Transverse colon (tissue), 4 donors: ENCODE measurements at regions not wholly inside any gene's neighbourhood (a gene's known extent, or its start where the extent isn't known, plus 50 kb on each side); places are given as distances from the start of the nearest gene placed in this dataset.

Experiments used
- CTCF ChIP-seq, 5 experiments: fragments of 200-600 bp in 3 of 5; fragments of 450-650 bp in 2 of 5; sonication (generic) in 3 of 5; IDR thresholded peaks; 1 replicate in 2 of 5; 2 replicates in 3 of 5; pipeline ENCODE4 v1.5.1; 2016 to 2017; ENCODE audit warnings: antibody characterized with exemption in 5 of 5, inconsistent platforms in 3 of 5, mild to moderate bottlenecking in 2 of 5, moderate library complexity in 1 of 5
- POLR2A ChIP-seq: fragments of 450-650 bp; IDR thresholded peaks from one replicate; pipeline ENCODE4 v1.6.1; 2016; ENCODE audit warnings: antibody characterized with exemption, mild to moderate bottlenecking, moderate library complexity
- POLR2AphosphoS5 ChIP-seq, 3 donors: sonication (generic); formaldehyde crosslinking; IDR thresholded peaks; one replicate each; pipeline ENCODE4 v1.6.1; 2016; ENCODE audit warnings: antibody characterized with exemption in 3 of 3

- TF ChIP-seq POLR2AphosphoS5 (IDR thresholded peaks at IDR 0.05) (no peak), CTCF (IDR thresholded peaks at IDR 0.05) (no peak), POLR2A (no peak)
These were observed 180.8 kb downstream of the EMX2 start for GRCh38 chr10:117723343-117723742.
